ENCODE measurements at regions not wholly inside any gene's neighbourhood (a gene's known extent, or its start where the extent isn't known, plus 50 kb on each side); places are given as distances from the start of the nearest gene placed in this dataset.

- Histone ChIP-seq H3K4me3 (no peak overlapping the region), H3K9me3 (no peaks in the 10 kb centered on the region), H3K27me3 (no peaks in the 10 kb centered on the region), H3K9ac (ENCODE audit: low read depth in 2 of 2, low read length in 2 of 2) (no peak overlapping the region), H3K4me1 (no peaks in the 10 kb centered on the region), H3K36me3 (no peaks in the 10 kb centered on the region), H3K27ac (no peak overlapping the region)
- DNase-seq, result no peak
- TF ChIP-seq, protein P1, sequence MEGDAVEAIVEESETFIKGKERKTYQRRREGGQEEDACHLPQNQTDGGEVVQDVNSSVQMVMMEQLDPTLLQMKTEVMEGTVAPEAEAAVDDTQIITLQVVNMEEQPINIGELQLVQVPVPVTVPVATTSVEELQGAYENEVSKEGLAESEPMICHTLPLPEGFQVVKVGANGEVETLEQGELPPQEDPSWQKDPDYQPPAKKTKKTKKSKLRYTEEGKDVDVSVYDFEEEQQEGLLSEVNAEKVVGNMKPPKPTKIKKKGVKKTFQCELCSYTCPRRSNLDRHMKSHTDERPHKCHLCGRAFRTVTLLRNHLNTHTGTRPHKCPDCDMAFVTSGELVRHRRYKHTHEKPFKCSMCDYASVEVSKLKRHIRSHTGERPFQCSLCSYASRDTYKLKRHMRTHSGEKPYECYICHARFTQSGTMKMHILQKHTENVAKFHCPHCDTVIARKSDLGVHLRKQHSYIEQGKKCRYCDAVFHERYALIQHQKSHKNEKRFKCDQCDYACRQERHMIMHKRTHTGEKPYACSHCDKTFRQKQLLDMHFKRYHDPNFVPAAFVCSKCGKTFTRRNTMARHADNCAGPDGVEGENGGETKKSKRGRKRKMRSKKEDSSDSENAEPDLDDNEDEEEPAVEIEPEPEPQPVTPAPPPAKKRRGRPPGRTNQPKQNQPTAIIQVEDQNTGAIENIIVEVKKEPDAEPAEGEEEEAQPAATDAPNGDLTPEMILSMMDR (IDR thresholded peaks at IDR 0.05), result no peak
- intact Hi-C loops (cut with DNase I), result no loop called here
Observed at GRCh38 chr15:37298271-37298670, 197.9 kb upstream of the MEIS2 start.

GRCh38 chr15:37339437-37339836 lies 239.1 kb upstream of the MEIS2 start:
- Histone ChIP-seq H3K9me3 (no peaks in the 10 kb centered on the region), H3K4me3 (no peak overlapping the region), H3K27ac (no peak overlapping the region), H3K36me3 (no peaks in the 10 kb centered on the region), H3K27me3 (no peaks in the 10 kb centered on the region), H3K4me1 (no peaks in the 10 kb centered on the region), H3K9ac (ENCODE audit: low read depth in 2 of 2, low read length in 2 of 2) (no peak overlapping the region)
- intact Hi-C loops (cut with DNase I), result no loop called here
- TF ChIP-seq, protein P1 (IDR thresholded peaks at IDR 0.05), result no peak
- no peak for DNase-seq

DNA sequence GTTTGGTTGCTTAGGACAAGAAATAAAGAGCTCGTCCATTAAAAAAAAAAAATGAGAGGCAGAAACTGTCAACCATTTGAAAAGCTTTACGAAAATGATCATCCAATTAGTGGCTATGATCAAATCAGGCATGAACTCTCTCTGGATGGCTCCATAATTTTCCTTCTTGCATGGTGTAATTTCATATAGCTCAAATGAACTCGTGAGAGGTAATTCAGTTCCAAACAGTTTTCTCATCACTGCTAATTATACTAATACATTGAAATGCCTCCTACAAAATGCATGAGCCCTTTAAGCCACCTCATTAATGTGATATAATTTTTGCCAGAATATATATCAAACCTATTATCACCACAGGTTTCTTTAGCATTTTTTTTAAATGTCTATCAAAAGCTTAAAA lies 239.5 kb upstream of the MEIS2 start:
- no peak overlapping the region for H3K27ac ChIP-seq
- H3K9me3 ChIP-seq, result no peaks in the 10 kb centered on the region
- H3K4me3 ChIP-seq, result no peak overlapping the region
- TF ChIP-seq, protein P1 (IDR thresholded peaks at IDR 0.05), result no peak
- H3K27me3 ChIP-seq, result no peaks in the 10 kb centered on the region
- no peaks in the 10 kb centered on the region for H3K36me3 ChIP-seq
- no peaks in the 10 kb centered on the region for H3K4me1 ChIP-seq
- intact Hi-C loops (cut with DNase I), result no loop called here
- no peak for DNase-seq
- no peak overlapping the region for H3K9ac ChIP-seq (ENCODE audit: low read depth in 2 of 2, low read length in 2 of 2)

- no peak overlapping the region for H3K27ac ChIP-seq
- intact Hi-C loops (cut with DNase I), result no loop called here
Observed at GRCh38 chr15:37340438-37340837, 240.1 kb upstream of the MEIS2 start.

DNA sequence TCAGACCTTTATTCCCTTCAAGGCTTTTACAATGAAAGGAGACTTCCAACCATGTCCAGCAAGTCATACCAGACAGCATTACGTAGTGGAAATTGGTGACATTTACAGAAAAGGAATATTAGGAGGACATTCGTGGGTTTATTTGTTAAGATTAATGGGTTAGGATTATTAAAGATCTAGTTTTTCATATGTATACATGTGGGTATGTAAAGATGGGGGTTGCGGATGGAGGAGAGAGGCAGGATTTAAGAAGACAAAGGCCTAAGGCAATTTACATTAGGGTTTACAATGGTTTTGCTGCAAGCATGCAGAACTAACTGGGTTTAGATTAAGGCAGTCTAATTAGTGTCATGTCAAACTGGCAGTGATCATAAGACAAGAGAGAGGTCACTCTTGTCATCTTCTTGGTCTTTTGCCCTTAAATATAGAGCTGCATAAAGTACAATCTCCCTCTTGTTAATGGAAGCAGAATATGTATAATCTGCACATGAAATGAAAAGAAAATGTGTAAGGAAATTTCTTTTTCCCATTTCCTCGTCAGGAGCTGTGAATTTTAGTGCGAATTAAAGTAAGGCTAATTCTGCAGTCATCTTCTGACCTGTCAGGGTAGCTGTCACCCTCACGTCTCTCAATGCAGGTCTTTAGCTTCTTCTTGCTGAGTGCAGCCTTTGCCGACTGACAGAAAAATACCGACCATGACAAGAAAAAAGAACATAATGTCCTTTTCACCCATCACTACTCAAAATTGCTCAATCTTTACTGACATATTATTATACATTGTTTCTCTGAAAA lies 258.9 kb upstream of the MEIS2 start:
- H3K4me3 ChIP-seq, result no peak overlapping the region
- H3K9ac ChIP-seq (ENCODE audit: low read depth in 2 of 2, low read length in 2 of 2), result no peak overlapping the region
- TF ChIP-seq, protein P1 (IDR thresholded peaks at IDR 0.05), result no peak
- no peak overlapping the region for H3K27ac ChIP-seq
- no peak for DNase-seq
- H3K27me3 ChIP-seq, result no peaks in the 10 kb centered on the region
- no peaks in the 10 kb centered on the region for H3K9me3 ChIP-seq
- H3K36me3 ChIP-seq, result no peaks in the 10 kb centered on the region
- intact Hi-C loops (cut with DNase I), result no loop called here
- no peaks in the 10 kb centered on the region for H3K4me1 ChIP-seq

More at GRCh38 chr15:37340438-37340837, 240.1 kb upstream of the MEIS2 start:
- no peaks in the 10 kb centered on the region for H3K9me3 ChIP-seq
- no peak overlapping the region for H3K9ac ChIP-seq (ENCODE audit: low read depth in 2 of 2, low read length in 2 of 2)
- TF ChIP-seq, protein P1 (IDR thresholded peaks at IDR 0.05), result no peak
- no peaks in the 10 kb centered on the region for H3K36me3 ChIP-seq
- no peaks in the 10 kb centered on the region for H3K27me3 ChIP-seq
- no peak overlapping the region for H3K4me3 ChIP-seq
- H3K4me1 ChIP-seq, result no peaks in the 10 kb centered on the region
- DNase-seq, result no peak
